Memory B cell (primary cell): ENCODE measurements at regions not wholly inside any gene's neighbourhood (a gene's known extent, or its start where the extent isn't known, plus 50 kb on each side); places are given as distances from the start of the nearest gene placed in this dataset.
"Not testable (repeated sequence)": the region's sequence is repeated elsewhere in the genome, so short reads cannot be mapped to it uniquely, and the experiment has no call there.

Experiments used
- ATAC-seq: fragments of 150-1000 bp; cut with Tn5 transposase; 2 replicates; pipeline ENCODE4 v1.10.0; 2021; ENCODE audit warnings: low read depth, mild to moderate bottlenecking, moderate library complexity
- DNase-seq, 2 donors: peaks; one replicate each; pipeline ENCODE4 v3.0.0; 2022; ENCODE audit warnings: low spot score in 2 of 2
- H3K27ac Mint-ChIP-seq: one replicate; pipeline ENCODE4 v1.8.0; 2022; ENCODE audit warnings: mild to moderate bottlenecking, moderate library complexity, mixed read lengths
- H3K27me3 Mint-ChIP-seq: one replicate; pipeline ENCODE4 v1.8.0; 2022; ENCODE audit warnings: mixed read lengths
- H3K36me3 Mint-ChIP-seq: one replicate; pipeline ENCODE4 v1.8.0; 2022; ENCODE audit warnings: mild to moderate bottlenecking, mixed read lengths
- H3K4me1 Mint-ChIP-seq: one replicate; pipeline ENCODE4 v1.8.0; 2022; ENCODE audit warnings: mixed read lengths
- H3K4me3 Mint-ChIP-seq: one replicate; pipeline ENCODE4 v1.8.0; 2022; ENCODE audit warnings: mild to moderate bottlenecking, moderate library complexity, mixed read lengths
- H3K9me3 Mint-ChIP-seq: one replicate; pipeline ENCODE4 v1.8.0; 2022; ENCODE audit warnings: mixed read lengths

DNA sequence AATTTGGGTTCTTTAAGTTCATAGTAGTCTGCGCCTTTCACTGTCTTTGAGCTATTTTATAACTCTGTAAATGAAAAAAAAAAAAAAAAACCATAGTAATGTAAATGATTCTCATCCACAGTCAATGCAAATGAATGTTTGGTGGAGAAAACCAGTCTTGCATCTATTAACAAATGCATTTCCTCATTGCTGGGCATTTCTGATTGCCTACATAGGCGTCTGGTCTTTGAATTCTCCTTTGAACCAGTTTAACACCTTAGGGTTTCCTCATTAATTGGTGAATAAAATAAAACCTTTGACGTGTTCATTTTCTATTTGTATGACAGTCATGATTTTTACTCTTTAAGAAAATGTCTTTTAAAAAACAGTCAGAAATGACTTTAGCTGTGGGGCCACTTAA, 114.8 kb downstream of the C12orf75 start:
- DNase-seq, result no peak

DNA sequence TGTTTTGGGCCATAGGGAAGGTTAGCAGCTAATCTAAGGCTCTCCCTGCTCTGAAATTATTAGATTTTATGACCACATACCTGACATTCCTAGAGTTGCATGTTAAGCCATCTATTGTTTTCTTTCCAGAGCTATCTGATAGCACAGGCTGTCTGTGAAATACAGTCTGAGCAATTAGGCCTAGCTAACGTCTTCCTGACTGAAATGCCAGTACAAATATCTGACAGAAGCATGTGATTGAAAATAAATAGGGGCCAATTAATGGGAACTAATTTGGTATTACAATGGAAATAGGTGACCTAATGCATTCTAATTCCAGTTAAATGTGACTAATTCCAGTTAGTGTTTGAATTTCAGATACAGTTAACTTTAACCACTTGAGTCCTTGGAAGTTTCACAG, 115.2 kb downstream of the C12orf75 start:
- Mint-ChIP-seq H3K36me3 (peaks cover 1% of the 10 kb centered on the region), H3K4me3 (no peak overlapping the region), H3K4me1 (no peaks in the 10 kb centered on the region), H3K27me3 (peaks cover 20% of the 10 kb centered on the region), H3K9me3 (peaks cover 4% of the 10 kb centered on the region), H3K27ac (no peak overlapping the region)
- ATAC-seq (no peak), DNase-seq (no peak)

More for the DNA sequence above, 114.8 kb downstream of the C12orf75 start:
- H3K27ac Mint-ChIP-seq, result no peak overlapping the region
- peaks cover under 1% of the 10 kb centered on the region for H3K4me1 Mint-ChIP-seq
- peaks cover 20% of the 10 kb centered on the region for H3K27me3 Mint-ChIP-seq
- H3K36me3 Mint-ChIP-seq, result peaks cover 1% of the 10 kb centered on the region
- no peak overlapping the region for H3K4me3 Mint-ChIP-seq
- peaks cover 5% of the 10 kb centered on the region for H3K9me3 Mint-ChIP-seq
- ATAC-seq, result no peak

DNA sequence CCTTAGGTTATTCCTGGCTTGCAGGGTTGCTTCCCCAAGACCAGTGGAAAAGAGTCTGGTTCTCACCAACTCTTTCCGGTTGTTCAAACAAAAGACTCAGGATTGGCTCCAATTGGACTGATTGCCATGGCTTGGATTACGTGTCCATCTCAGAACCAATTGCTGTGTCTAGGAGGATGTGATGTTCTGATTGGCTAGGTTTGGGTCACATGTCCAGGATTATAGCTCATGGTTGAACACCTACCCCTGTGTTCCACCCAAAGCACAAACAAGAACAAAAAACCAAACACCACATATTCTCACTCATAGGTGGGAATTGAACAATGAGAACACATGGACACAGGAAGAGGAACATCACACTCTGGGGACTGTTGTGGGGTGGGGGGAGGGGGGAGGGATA, 116.0 kb downstream of the C12orf75 start:
- not testable (repeated sequence) for H3K36me3 Mint-ChIP-seq

DNA sequence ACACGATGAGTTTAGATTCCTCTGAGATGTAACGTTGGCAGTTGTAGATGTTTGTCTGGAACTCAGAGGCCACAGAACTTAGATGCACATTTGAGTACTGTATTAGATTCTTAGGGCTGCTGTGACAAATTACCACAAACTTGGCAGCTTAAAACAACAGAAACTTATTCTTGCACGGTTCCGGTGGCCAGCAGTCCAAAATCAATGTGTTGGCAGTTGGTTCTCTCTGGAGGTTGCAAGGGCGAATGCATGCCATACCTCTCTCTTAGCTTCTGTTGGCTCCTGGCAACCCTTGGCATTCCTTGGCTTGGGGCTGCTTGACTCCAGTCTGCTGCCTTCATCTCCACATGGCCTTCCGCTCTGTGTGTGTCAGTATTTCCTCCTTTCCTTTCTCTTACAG, 118.9 kb downstream of the C12orf75 start:
- DNase-seq (no peak), ATAC-seq (no peak)
- no peak overlapping the region for H3K27ac Mint-ChIP-seq
- no peaks in the 10 kb centered on the region for H3K9me3 Mint-ChIP-seq
- H3K27me3 Mint-ChIP-seq, result peaks cover 16% of the 10 kb centered on the region
- H3K4me3 Mint-ChIP-seq, result no peak overlapping the region
- H3K36me3 Mint-ChIP-seq, result no peaks in the 10 kb centered on the region
- no peaks in the 10 kb centered on the region for H3K4me1 Mint-ChIP-seq

More for the DNA sequence above, 116.0 kb downstream of the C12orf75 start:
- ATAC-seq, H3K4me3 Mint-ChIP-seq, DNase-seq, H3K4me1 Mint-ChIP-seq, H3K9me3 Mint-ChIP-seq, H3K27ac Mint-ChIP-seq: not testable (repeated sequence)
- peaks cover 21% of the 10 kb centered on the region for H3K27me3 Mint-ChIP-seq

DNA sequence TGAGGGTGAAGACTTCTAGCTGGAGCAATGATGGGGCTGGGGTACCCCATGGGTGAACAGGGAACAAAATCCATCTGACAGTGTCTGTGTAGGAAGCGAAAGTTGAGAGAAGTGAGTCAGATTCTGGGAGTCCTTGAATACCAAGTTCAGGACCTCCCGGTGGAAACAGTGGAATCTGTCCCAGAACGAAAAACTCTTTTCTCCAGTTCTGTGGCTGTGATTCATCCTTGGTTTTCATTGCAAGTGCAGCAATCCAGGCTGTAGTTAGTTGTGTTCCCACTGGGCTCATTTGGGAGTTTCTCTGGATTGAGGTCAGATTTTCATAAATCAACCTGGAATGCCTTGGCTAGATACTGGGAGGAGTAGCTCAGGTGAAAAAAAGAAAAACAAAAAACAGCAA, 120.7 kb downstream of the C12orf75 start:
- H3K27ac Mint-ChIP-seq, result no peak overlapping the region
- H3K4me3 Mint-ChIP-seq, result no peak overlapping the region
- no peaks in the 10 kb centered on the region for H3K9me3 Mint-ChIP-seq
- DNase-seq (no peak), ATAC-seq (no peak)
- peaks cover 16% of the 10 kb centered on the region for H3K27me3 Mint-ChIP-seq
- H3K4me1 Mint-ChIP-seq, result no peaks in the 10 kb centered on the region
- H3K36me3 Mint-ChIP-seq, result no peaks in the 10 kb centered on the region

DNA sequence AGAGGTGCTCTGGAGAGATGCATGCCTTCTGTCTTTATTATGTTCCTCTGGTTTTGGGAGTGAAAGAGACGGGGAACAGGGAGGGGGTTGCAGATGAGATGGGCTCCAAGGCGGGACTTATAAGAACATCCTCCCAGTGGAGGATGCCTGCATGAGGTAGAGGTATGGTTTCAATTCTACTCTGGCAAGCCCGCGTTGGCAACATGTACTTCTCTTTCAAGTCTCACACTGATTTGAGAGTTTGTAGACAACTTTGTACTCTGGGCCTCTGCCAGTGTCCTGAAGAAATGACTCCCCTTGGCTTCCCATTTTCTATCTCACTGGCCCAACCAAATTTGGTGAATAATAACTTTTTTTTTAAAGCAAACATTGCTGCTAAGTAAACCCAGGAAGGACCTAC, 121.3 kb downstream of the C12orf75 start:
- DNase-seq (no peak), ATAC-seq (no peak)
- Mint-ChIP-seq H3K27ac (no peak overlapping the region), H3K4me3 (no peak overlapping the region), H3K36me3 (no peaks in the 10 kb centered on the region), H3K27me3 (peaks cover 14% of the 10 kb centered on the region), H3K4me1 (no peaks in the 10 kb centered on the region), H3K9me3 (no peaks in the 10 kb centered on the region)

DNA sequence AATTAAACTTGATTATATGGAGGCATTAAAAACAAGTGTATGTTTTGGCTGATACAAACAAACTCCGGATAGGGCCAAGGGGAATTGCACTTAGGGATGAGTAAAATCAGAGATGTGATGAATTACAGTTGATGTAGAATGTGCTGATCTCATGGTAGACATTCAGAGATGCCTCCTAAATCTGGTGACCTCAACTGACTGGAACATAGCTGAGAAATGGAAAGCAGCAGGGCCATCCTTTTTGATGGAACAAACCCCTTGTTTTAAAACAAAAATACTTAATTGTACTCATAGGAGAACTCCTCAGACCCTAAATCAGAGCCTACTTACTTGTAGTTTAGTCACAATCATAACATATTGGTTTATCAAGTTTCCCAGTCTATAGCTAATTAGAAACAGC, 122.8 kb downstream of the C12orf75 start:
- ATAC-seq (no peak), DNase-seq (no peak)
- H3K36me3 Mint-ChIP-seq, result no peaks in the 10 kb centered on the region
- no peak overlapping the region for H3K4me3 Mint-ChIP-seq
- H3K27ac Mint-ChIP-seq, result no peak overlapping the region
- peaks cover 4% of the 10 kb centered on the region for H3K9me3 Mint-ChIP-seq
- peaks cover 14% of the 10 kb centered on the region for H3K27me3 Mint-ChIP-seq
- H3K4me1 Mint-ChIP-seq, result no peaks in the 10 kb centered on the region

DNA sequence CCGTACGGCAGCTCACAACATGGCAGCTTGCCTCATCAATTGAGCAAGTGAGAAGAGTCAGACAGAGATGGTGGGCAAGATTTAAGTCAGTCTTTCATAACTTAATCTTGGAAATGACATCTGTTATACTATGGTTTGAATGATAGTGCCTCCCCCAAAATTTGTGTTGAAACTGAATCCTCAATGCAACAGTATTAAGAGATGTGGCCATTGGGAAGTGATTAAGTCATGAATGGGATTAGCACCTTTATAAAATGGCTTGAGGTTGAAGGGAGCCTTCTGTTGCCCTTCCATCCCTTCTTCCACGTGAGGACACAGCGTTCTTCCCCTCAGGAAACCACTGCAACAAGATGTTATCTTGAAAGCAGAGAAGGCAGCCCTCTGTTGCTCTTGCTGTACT, 124.2 kb downstream of the C12orf75 start:
- no peaks in the 10 kb centered on the region for H3K4me1 Mint-ChIP-seq
- peaks cover 10% of the 10 kb centered on the region for H3K9me3 Mint-ChIP-seq
- peaks cover 15% of the 10 kb centered on the region for H3K27me3 Mint-ChIP-seq
- DNase-seq (no peak), ATAC-seq (no peak)
- H3K36me3 Mint-ChIP-seq, result no peaks in the 10 kb centered on the region
- H3K27ac Mint-ChIP-seq, result no peak overlapping the region
- H3K4me3 Mint-ChIP-seq, result no peak overlapping the region

DNA sequence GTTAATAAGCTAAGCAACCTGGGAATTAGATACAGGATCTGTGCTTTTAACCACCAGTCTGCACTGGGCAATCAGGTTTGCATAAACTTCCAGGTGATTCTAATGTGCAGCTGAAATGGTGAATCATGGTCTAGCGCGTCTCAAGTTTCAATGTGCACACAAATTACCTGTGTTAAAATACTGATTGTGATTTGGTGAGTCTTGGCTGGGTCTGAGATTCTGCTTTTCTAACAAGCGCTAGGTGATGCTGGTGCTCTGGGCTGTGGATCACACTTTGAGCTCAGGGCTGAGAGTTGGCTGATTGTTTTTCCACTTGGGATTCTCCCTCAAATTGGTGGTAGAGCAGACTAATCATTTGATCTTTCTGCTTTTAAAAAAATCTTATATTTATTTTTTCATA, 124.8 kb downstream of the C12orf75 start:
- ATAC-seq, result no peak
- peaks cover 10% of the 10 kb centered on the region for H3K9me3 Mint-ChIP-seq
- peaks cover 13% of the 10 kb centered on the region for H3K27me3 Mint-ChIP-seq
- H3K36me3 Mint-ChIP-seq, result no peaks in the 10 kb centered on the region
- H3K27ac Mint-ChIP-seq, result no peak overlapping the region
- DNase-seq, result no peak
- H3K4me1 Mint-ChIP-seq, result no peaks in the 10 kb centered on the region
- no peak overlapping the region for H3K4me3 Mint-ChIP-seq

DNA sequence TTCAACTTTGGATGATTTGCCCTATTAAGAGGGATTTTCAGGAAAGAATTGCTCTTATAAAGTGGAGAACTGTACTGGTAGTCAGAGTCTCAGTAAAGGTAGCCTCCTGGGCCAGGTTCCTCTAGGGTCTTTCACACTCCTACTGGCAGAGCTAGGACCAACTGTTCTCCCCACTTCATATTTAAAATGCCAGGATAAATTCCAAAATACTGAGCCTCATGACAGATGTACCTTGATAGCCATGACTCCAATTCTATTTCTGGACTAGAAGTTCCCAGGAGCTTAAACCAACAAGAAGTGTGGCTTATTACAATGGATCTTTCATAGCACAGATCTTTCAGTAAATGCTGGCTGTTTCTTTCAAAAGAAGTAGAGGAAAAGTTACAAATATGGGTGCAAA, 126.5 kb downstream of the C12orf75 start:
- no peak overlapping the region for H3K4me3 Mint-ChIP-seq
- no peak overlapping the region for H3K27ac Mint-ChIP-seq
- ATAC-seq (no peak), DNase-seq (no peak)
- no peaks in the 10 kb centered on the region for H3K4me1 Mint-ChIP-seq
- no peaks in the 10 kb centered on the region for H3K36me3 Mint-ChIP-seq
- H3K27me3 Mint-ChIP-seq, result peaks cover 10% of the 10 kb centered on the region
- H3K9me3 Mint-ChIP-seq, result peaks cover 10% of the 10 kb centered on the region

DNA sequence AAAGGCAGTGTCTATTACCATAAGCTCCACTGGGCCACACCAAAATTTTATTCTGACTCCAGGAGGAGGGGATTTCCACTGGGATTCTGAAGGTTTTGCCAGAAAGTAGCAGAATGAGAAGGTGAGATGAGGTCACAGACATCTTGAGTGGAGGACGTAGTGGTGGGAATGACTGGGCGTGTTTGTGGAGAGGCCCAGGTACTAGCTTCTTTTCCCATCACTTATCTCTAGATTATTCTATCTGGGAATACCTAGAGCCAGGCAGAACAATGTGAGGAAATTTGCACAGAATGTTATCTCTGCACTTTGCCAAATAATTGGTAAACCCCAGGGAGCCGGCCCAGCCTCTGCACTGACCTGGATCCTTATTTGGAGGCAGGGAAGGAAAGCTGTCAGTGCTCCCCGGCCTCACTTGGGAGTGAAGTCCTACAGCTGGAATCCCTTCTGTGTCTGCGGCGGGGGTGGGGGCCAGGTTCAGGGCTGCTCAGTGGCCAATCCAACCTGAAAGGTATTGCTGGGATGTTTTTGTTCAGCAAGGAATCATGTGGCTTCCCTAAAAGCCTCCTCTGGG, 129.4 kb downstream of the C12orf75 start:
- Mint-ChIP-seq H3K4me3 (no peak overlapping the region), H3K27ac (no peak overlapping the region), H3K4me1 (no peaks in the 10 kb centered on the region), H3K27me3 (peaks cover 16% of the 10 kb centered on the region), H3K9me3 (peaks cover 10% of the 10 kb centered on the region), H3K36me3 (no peaks in the 10 kb centered on the region)
- ATAC-seq (no peak), DNase-seq (no peak)

DNA sequence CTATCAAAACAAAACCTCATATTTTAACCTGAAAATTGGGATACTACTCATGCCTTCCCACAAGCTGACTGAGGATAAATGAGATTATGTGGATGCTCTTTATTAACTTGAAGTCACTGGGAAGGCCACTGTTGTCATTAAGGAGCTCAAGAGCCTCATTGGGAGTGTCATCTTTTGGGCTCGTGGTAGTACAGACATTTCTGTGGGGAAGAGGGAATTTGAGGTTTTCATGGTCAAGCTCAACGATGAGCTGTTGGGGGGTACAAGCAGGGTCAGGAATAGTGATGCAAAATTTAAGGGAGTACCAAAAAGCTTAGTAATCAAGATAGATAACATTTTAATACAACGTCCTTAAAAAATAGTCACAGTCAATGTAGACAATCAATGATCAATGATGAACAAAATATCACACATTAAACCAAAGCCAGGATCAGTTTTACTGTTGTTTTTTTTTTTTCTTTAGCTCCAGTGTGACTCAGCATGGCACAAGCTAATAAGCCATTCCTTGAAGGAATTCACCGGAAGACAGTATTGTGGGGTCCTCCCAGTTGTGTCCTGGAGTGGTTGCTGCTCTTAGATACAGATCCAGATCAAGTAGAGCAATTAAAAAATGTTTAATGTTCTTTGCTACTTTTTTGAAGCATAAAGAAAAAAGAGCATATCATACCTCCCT, 130.9 kb downstream of the C12orf75 start:
- no peak overlapping the region for H3K27ac Mint-ChIP-seq
- DNase-seq (no peak), ATAC-seq (no peak)
- no peak overlapping the region for H3K4me3 Mint-ChIP-seq
- no peaks in the 10 kb centered on the region for H3K4me1 Mint-ChIP-seq
- H3K36me3 Mint-ChIP-seq, result no peaks in the 10 kb centered on the region
- H3K27me3 Mint-ChIP-seq, result peaks cover 19% of the 10 kb centered on the region
- peaks cover 10% of the 10 kb centered on the region for H3K9me3 Mint-ChIP-seq

DNA sequence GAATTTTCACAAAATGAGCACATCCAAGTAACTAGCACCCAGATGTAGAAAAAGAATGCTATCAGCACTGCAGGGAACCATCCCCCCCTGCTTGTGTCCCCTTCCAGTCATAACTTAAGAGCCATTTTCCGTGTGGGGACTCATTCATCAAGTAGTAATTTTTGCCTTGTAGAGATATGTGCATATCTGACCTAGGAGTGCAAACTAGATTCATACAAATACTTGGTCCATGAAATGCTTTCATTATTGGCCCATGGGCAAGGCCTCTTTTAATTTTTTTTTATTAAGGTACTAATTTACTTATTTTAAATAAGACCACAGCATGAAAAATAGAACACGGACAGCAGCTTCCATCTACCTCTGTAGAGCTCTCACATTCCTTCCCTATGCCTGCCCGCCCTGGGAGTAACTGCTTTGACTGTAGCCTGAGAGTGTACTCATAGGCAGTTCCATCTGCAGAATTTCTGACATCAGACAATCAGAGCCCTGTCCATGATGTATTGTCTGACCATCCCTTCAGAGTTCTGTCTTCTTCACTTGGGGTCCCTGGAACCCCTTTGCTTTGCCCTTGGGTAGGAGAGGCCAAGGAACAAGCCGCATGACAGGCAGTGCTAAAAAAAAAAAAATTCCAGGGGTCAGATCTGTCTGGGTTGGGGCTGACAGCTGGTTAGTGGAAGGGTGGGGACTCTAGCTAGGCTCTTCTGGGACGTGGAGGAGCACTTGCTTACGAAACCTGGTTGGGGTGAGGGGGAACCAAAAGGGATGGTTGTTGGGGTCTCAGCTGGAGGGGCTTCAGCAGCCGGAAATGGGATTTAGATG, 131.7 kb downstream of the C12orf75 start:
- Mint-ChIP-seq H3K27me3 (peaks cover 21% of the 10 kb centered on the region), H3K27ac (no peak overlapping the region), H3K4me1 (no peaks in the 10 kb centered on the region), H3K36me3 (no peaks in the 10 kb centered on the region), H3K4me3 (no peak overlapping the region), H3K9me3 (peaks cover 10% of the 10 kb centered on the region)
- no peak for DNase-seq
- no peak for ATAC-seq

DNA sequence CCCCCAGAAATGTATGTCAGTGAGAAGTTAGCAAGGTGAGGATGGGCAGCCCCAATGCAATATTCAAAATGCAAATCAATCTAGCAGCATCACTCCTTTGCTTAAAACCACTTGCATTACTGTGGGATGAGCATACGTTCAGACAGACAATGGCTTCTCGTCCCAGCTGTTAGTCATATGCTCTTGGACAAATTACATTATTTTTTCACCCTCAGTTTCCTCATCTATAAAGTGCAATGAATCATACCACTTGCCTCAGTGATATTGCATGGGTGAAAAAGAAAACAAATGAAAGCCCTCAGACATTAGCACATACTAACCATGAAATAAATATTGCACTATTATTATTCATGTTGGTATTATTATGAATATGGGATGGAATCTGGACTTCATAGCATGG, 132.3 kb downstream of the C12orf75 start:
- peaks cover 23% of the 10 kb centered on the region for H3K27me3 Mint-ChIP-seq
- no peak overlapping the region for H3K4me3 Mint-ChIP-seq
- H3K36me3 Mint-ChIP-seq, result no peaks in the 10 kb centered on the region
- H3K27ac Mint-ChIP-seq, result no peak overlapping the region
- peaks cover 10% of the 10 kb centered on the region for H3K9me3 Mint-ChIP-seq
- H3K4me1 Mint-ChIP-seq, result no peaks in the 10 kb centered on the region
- DNase-seq, result no peak
- no peak for ATAC-seq
